ENCODE measurements at regions not wholly inside any gene's neighbourhood (a gene's known extent, or its start where the extent isn't known, plus 50 kb on each side); places are given as distances from the start of the nearest gene placed in this dataset.

- TF ChIP-seq CTCF (IDR thresholded peaks at IDR 0.05; ENCODE audit: poor library complexity) = no peak
- no peak for TF ChIP-seq EZH2 (IDR thresholded peaks at IDR 0.05; ENCODE audit: borderline replicate concordance)
Observed at GRCh38 chrX:74179990-74180389, 124.0 kb upstream of the ZCCHC13 start.

Data from hepatocyte (in vitro differentiated cells).